B cell (primary cell): ENCODE measurements at regions not wholly inside any gene's neighbourhood (a gene's known extent, or its start where the extent isn't known, plus 50 kb on each side); places are given as distances from the start of the nearest gene placed in this dataset.

Source experiments
- ATAC-seq: fragments of 200-7000 bp; cut with Tn5 transposase; one replicate; pipeline ENCODE4 v1.10.0; 2021; ENCODE audit warnings: low read depth, mild to moderate bottlenecking, moderate number of reproducible peaks, moderate library complexity
- CTCF ChIA-PET: fragments of 350-600 bp; sonication (Branson Sonifier 250); formaldehyde crosslinking; loops from one replicate; lab custom pipeline; 2021; ENCODE audit warnings: antibody characterized with exemption, inconsistent platforms; lab: Charles Lee
- POLR2A ChIA-PET: fragments of 350-600 bp; sonication (Branson Sonifier 250); formaldehyde crosslinking; loops from one replicate; lab custom pipeline; 2021; ENCODE audit warnings: antibody characterized with exemption; lab: Charles Lee
- DNase-seq: peaks from one replicate; pipeline ENCODE4 v3.0.0; 2013
- H2AFZ ChIP-seq: 2 replicates; pipeline ENCODE4 v1.6.1; 2012; ENCODE audit warnings: mild to moderate bottlenecking, low read depth, low read length; ENCODE audit not compliant: insufficient read depth, poor library complexity, severe bottlenecking
- H3K27ac ChIP-seq, 2 donors: 1 replicate in 1 of 2; 2 replicates in 1 of 2; pipeline ENCODE4 v1.5.1; 2012 to 2013; ENCODE audit warnings: low read length in 2 of 2, mild to moderate bottlenecking in 2 of 2, moderate library complexity in 1 of 2
- H3K27me3 ChIP-seq, 4 experiments: fragments of 200-600 bp in 1 of 4; sonication (generic) in 1 of 4; replicated peaks in 1 of 4; 1 replicate in 2 of 4; 2 replicates in 2 of 4; pipeline versions ENCODE4 v1.6.1 to v1.7.0; 2013 to 2016; ENCODE audit warnings: low read length in 3 of 4, mild to moderate bottlenecking in 2 of 4, mixed read lengths in 1 of 4, moderate library complexity in 1 of 4; ENCODE audit not compliant: insufficient read depth in 4 of 4, control insufficient read depth in 3 of 4; ENCODE audit errors: control extremely low read depth in 1 of 4
- H3K36me3 ChIP-seq, 2 experiments: replicated peaks in 1 of 2; 1 replicate in 1 of 2; 2 replicates in 1 of 2; pipeline versions ENCODE4 v1.6.1 to v1.7.1; 2013; ENCODE audit warnings: low read length in 1 of 2; ENCODE audit not compliant: insufficient read depth in 2 of 2, control insufficient read depth in 1 of 2; ENCODE audit errors: control extremely low read depth in 1 of 2, extremely low read depth in 1 of 2
- H3K4me1 ChIP-seq, 2 donors: fragments of 200-600 bp in 1 of 2; sonication (generic) in 1 of 2; 1 replicate in 1 of 2; 2 replicates in 1 of 2; pipeline versions ENCODE4 v1.5.1 to v1.6.1; 2013 to 2017; ENCODE audit warnings: low read length in 2 of 2; ENCODE audit not compliant: control insufficient read depth in 2 of 2, insufficient read depth in 2 of 2
- H3K4me2 ChIP-seq: replicated peaks from 2 replicates; pipeline ENCODE3; 2012; ENCODE audit warnings: mild to moderate bottlenecking, low read depth, low read length; ENCODE audit not compliant: poor library complexity, severe bottlenecking
- H3K4me3 ChIP-seq, 5 experiments: fragments of 200-600 bp in 1 of 5; sonication (generic) in 1 of 5; 1 replicate in 3 of 5; 2 replicates in 2 of 5; pipeline versions ENCODE4 v1.5.1 to v1.7.0; 2011 to 2016; ENCODE audit warnings: low read length in 4 of 5, mild to moderate bottlenecking in 4 of 5, low read depth in 2 of 5, control low read depth in 1 of 5, moderate library complexity in 1 of 5; ENCODE audit not compliant: insufficient read depth in 1 of 5; ENCODE audit errors: control extremely low read depth in 1 of 5, extremely low read depth in 1 of 5
- H3K79me2 ChIP-seq: fragments of 200-600 bp; sonication (generic); one replicate; pipeline ENCODE4 v1.6.0; 2016; ENCODE audit warnings: low read length; ENCODE audit not compliant: control insufficient read depth, insufficient read depth
- H3K9ac ChIP-seq: fragments of 200-600 bp; sonication (generic); 2 replicates; pipeline ENCODE4 v1.6.1; 2017; ENCODE audit warnings: mild to moderate bottlenecking, low read length, moderate library complexity
- H3K9me3 ChIP-seq, 3 donors: one replicate each; pipeline versions ENCODE4 v1.6.1 to v1.7.1; 2013; ENCODE audit warnings: low read length in 2 of 3; ENCODE audit not compliant: control insufficient read depth in 2 of 3, insufficient read depth in 1 of 3; ENCODE audit errors: control extremely low read depth in 1 of 3
- H4K20me1 ChIP-seq: 2 replicates; pipeline ENCODE4 v1.6.0; 2012; ENCODE audit warnings: mild to moderate bottlenecking, low read length; ENCODE audit not compliant: insufficient read depth, control insufficient read depth, poor library complexity, severe bottlenecking
- H3K27ac Mint-ChIP-seq: one replicate; pipeline ENCODE4 v1.8.0; 2021; ENCODE audit warnings: mixed read lengths
- H3K27me3 Mint-ChIP-seq: one replicate; pipeline ENCODE4 v1.8.0; 2021; ENCODE audit warnings: mixed read lengths
- H3K4me1 Mint-ChIP-seq: one replicate; pipeline ENCODE4 v1.8.0; 2021; ENCODE audit warnings: mixed read lengths
- H3K4me3 Mint-ChIP-seq: one replicate; pipeline ENCODE4 v1.8.0; 2021; ENCODE audit warnings: mixed read lengths
- H3K9me3 Mint-ChIP-seq: one replicate; pipeline ENCODE4 v1.8.0; 2022; ENCODE audit warnings: mixed read lengths; ENCODE audit not compliant: insufficient read depth
- EZH2 ChIP-seq: IDR thresholded peaks from 2 replicates; pipeline ENCODE4 v1.6.1; 2012; ENCODE audit warnings: borderline replicate concordance, low read depth, mild to moderate bottlenecking, moderate library complexity, low read length; ENCODE audit not compliant: insufficient read depth, poor library complexity, severe bottlenecking
- WGBS: methylation state at CpG from one replicate; pipeline ENCODE4 v1.1.5; 2013; ENCODE audit warnings: missing lambda C conversion rate; ENCODE audit not compliant: insufficient coverage; 5-methylcytosine and 5-hydroxymethylcytosine counted together
- intact Hi-C: fragments of 100-400 bp; cut with micrococcal nuclease; formaldehyde crosslinking; loops from one replicate; pipeline ENCODE4 v1.10.0; 2022
- TF ChIP-seq, protein P1 (sequence below): fragments of 200-600 bp; IDR thresholded peaks from one replicate; pipeline ENCODE4 v1.8.0; 2022; ENCODE audit warnings: antibody characterized with exemption, mild to moderate bottlenecking

GRCh38 chr13:109427695-109428094 is 358.7 kb downstream of the IRS2 start:
- H4K20me1 ChIP-seq, result no peaks in the 10 kb centered on the region
- no peaks in the 10 kb centered on the region for H3K79me2 ChIP-seq
- no peak overlapping the region for H3K27ac ChIP-seq
- ChIA-PET POLR2A (no interaction called here), CTCF (no interaction called here)
- no CpG with 5 or more reads among the region's 3 CpGs for WGBS
- H3K36me3 ChIP-seq, result no peaks in the 10 kb centered on the region
- ATAC-seq, result no peak
- DNase-seq, result no peak
- TF ChIP-seq, protein P1, sequence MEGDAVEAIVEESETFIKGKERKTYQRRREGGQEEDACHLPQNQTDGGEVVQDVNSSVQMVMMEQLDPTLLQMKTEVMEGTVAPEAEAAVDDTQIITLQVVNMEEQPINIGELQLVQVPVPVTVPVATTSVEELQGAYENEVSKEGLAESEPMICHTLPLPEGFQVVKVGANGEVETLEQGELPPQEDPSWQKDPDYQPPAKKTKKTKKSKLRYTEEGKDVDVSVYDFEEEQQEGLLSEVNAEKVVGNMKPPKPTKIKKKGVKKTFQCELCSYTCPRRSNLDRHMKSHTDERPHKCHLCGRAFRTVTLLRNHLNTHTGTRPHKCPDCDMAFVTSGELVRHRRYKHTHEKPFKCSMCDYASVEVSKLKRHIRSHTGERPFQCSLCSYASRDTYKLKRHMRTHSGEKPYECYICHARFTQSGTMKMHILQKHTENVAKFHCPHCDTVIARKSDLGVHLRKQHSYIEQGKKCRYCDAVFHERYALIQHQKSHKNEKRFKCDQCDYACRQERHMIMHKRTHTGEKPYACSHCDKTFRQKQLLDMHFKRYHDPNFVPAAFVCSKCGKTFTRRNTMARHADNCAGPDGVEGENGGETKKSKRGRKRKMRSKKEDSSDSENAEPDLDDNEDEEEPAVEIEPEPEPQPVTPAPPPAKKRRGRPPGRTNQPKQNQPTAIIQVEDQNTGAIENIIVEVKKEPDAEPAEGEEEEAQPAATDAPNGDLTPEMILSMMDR, result no peak
- H3K4me1 ChIP-seq, result no peaks in the 10 kb centered on the region
- peaks cover 2% of the 10 kb centered on the region for H3K9me3 Mint-ChIP-seq
- H2AFZ ChIP-seq, result no peak overlapping the region
- H3K4me3 ChIP-seq, result no peak overlapping the region
- no peaks in the 10 kb centered on the region for H3K4me1 Mint-ChIP-seq
- no peaks in the 10 kb centered on the region for H3K27me3 ChIP-seq
- intact Hi-C loops, result no loop called here
- no peak overlapping the region for H3K9ac ChIP-seq
- H3K27me3 Mint-ChIP-seq, result no peaks in the 10 kb centered on the region
- no peak overlapping the region for H3K27ac Mint-ChIP-seq
- H3K4me3 Mint-ChIP-seq, result no peak overlapping the region
- H3K9me3 ChIP-seq, result peaks cover 0 to 9% (median 3%) of the 10 kb centered on the region in 3 donors
- H3K4me2 ChIP-seq, result no peak overlapping the region

- CTCF ChIA-PET, result no interaction called here
- no CpG with 5 or more reads among the region's 2 CpGs for WGBS
- POLR2A ChIA-PET, result no interaction called here
- H3K4me1 ChIP-seq, result no peaks in the 10 kb centered on the region
- H3K27me3 ChIP-seq, result no peaks in the 10 kb centered on the region
- peaks cover 2% of the 10 kb centered on the region for H3K9me3 Mint-ChIP-seq
- H3K36me3 ChIP-seq, result no peaks in the 10 kb centered on the region
- H4K20me1 ChIP-seq, result no peaks in the 10 kb centered on the region
- no peak overlapping the region for H3K4me2 ChIP-seq
- H3K79me2 ChIP-seq, result no peaks in the 10 kb centered on the region
- no peak overlapping the region for H3K4me3 Mint-ChIP-seq
- peaks cover 0 to 4% (median 0%) of the 10 kb centered on the region in 3 donors for H3K9me3 ChIP-seq
- no peaks in the 10 kb centered on the region for H3K4me1 Mint-ChIP-seq
- H3K27ac ChIP-seq, result no peak overlapping the region
- no peak overlapping the region for H3K4me3 ChIP-seq
- no peak for DNase-seq
- no peak overlapping the region for H3K9ac ChIP-seq
- no peak overlapping the region for H3K27ac Mint-ChIP-seq
- TF ChIP-seq EZH2, result no peak
- TF ChIP-seq, protein P1, result no peak
- no peaks in the 10 kb centered on the region for H3K27me3 Mint-ChIP-seq
- intact Hi-C loops, result no loop called here
- no peak overlapping the region for H2AFZ ChIP-seq
- no peak for ATAC-seq
Observed at GRCh38 chr13:109427148-109427547, 359.2 kb downstream of the IRS2 start.
